ENCODE measurements at regions not wholly inside any gene's neighbourhood (a gene's known extent, or its start where the extent isn't known, plus 50 kb on each side); places are given as distances from the start of the nearest gene placed in this dataset.

GRCh38 chr14:53861781-53862180 is 94.8 kb downstream of the BMP4 start (continued):
- TF ChIP-seq CHD7 (IDR thresholded peaks at IDR 0.05; ENCODE audit: insufficient replicate concordance, low read length) (no peak), ATF3 (IDR thresholded peaks at IDR 0.05; ENCODE audit: insufficient read depth, low read depth, low read length) (no peak), RNF2 (IDR thresholded peaks at IDR 0.05; ENCODE audit: borderline replicate concordance, low read depth, low read length, missing control alignments, poor library complexity, severe bottlenecking) (no peak), YY1 (IDR thresholded peaks at IDR 0.05; ENCODE audit: low read depth, low read length) (no peak), TEAD4 (IDR thresholded peaks at IDR 0.05; ENCODE audit: low read depth, low read length) (no peak), RAD21 (IDR thresholded peaks at IDR 0.05 in 1 of 2, conservative IDR thresholded peaks at IDR 0.05 in 1 of 2; ENCODE audit: low read depth in 2 of 2, low read length in 2 of 2) (no peak), TAF1 (IDR thresholded peaks at IDR 0.05; ENCODE audit: low read depth, low read length) (no peak), CHD2 (IDR thresholded peaks at IDR 0.05; ENCODE audit: low read length) (no peak), SUZ12 (IDR thresholded peaks at IDR 0.05; ENCODE audit: low read length) (no peak), JUN (IDR thresholded peaks at IDR 0.05; ENCODE audit: low read depth, low read length) (no peak), CHD1 (IDR thresholded peaks at IDR 0.05; ENCODE audit: low read depth, low read length) (no peak)

Measured in H1 (cell line).